ENCODE measurements at regions not wholly inside any gene's neighbourhood (a gene's known extent, or its start where the extent isn't known, plus 50 kb on each side); places are given as distances from the start of the nearest gene placed in this dataset.

DNA sequence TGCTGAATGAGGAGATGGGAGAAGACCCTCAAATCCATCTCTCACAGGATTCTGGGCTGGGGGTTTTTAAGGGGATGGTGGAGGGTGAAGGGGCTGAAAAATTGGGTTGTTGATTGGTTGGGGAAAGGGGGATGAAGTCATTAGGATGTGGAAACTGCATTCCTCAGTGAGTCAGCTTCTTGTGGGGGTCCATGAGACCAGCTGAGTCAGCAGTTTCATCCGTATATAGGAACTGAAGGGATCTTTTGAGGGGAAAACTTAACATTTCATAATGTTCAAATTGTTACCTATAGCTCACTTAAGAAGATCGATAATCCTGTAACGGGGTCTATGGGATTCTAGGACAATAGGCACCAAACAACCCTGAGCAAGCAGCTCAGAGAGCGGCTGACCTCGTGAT, 213.4 kb downstream of the CBLN1 start:
- no peak for DNase-seq

- DNase-seq: no peak
Measured at GRCh38 chr16:49067776-49068175, 213.9 kb downstream of the CBLN1 start.

- no peak for DNase-seq
Measured at GRCh38 chr16:49061137-49061714, 220.4 kb downstream of the CBLN1 start.

DNA sequence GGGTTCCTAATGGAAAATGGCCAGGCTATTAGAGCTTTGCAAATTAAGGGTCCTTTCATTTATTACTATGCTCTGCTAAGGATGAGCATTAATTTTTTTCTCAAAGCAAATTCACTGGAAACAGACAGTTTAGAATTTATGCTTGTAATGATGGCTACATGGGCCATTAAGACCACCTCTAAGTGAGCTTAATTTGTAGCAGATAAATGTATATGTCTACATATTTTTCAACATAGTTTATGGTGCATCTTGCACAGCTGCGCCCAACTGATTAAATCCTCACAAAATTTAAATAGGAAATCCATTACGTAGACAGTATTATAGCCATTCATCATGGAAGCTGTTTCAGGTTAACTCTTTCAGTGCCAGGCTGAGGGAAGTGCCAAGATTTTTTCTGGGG, 220.9 kb downstream of the CBLN1 start:
- DNase-seq: no peak

DNA sequence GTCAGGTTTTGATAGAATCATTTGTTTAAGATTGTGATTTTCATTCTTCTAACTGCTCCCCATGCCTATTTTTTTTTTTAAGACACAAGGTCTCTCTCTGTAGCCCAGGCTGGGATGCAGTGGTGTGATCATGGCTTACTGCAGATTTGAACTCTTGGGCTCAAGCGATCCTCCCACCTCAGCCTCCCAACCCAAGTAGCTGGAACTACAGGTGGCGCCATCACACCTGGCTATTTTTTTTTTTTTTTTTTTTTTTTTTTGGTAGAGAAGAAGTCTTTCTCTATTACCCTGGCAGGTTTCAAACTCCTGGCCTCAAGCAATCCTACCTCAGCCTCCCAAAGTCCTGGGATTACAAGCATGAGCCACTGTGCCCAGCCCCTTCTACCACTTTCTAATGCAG, 223.3 kb downstream of the CBLN1 start:
- no peak for DNase-seq

DNA sequence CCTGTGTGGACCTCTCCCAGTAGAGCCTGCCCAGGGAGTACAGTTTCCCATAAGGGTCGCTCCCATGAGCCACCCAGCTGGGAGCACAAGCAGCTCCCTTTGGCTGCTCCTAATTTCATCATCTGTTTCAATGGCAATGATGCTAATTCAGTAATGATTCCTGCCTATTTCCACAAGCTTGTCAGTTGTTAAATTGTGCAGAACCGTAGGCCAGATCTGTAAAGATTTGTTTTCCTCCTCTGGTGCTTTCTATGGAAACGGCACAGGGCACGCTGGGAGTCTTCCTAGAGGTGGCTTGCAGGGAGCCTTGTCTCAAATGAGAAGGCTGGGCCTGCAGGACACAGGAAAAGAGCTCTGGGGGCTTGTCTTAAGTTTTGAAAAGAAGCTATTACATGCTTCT, 223.7 kb downstream of the CBLN1 start:
- no peak for DNase-seq

DNA sequence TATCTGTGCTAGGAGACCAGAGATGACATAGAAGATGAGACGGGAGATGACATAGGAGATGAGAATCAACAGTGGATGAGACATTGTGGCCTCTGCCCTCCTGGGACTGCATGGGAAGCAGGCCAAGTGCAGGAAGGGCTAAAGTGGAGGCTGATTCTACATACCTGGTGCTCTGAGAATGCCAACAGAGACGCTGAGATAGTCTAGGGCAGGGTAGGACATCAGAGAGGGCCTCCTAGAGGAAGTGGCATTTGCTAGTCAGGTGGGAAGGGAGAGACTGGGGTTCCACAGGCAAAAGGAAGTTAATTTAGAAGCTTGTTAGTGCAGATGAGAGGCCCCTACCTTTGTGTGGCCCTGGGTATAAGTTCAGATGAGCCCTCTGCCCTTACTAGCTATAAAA, 224.2 kb downstream of the CBLN1 start:
- no peak for DNase-seq

DNA sequence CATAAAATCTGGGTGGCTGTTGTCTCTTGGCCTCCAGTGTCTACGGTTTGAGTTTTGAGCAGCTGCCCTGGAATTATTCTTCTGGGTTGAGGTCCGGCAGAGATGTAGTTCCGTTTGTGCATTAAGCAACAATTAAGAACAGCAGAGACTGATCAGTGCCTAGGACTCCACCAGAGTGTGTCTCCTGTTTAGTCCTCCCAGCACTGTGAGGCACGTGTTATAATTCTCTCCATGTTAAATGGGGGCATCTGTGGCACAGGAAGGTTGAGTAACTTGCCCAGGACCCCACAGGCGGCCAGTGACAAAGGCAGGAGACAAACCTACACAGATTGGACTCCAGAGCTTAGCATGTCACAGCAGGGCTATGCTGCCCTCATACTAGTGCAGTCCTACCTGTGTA, 225.1 kb downstream of the CBLN1 start:
- no peak for DNase-seq

DNA sequence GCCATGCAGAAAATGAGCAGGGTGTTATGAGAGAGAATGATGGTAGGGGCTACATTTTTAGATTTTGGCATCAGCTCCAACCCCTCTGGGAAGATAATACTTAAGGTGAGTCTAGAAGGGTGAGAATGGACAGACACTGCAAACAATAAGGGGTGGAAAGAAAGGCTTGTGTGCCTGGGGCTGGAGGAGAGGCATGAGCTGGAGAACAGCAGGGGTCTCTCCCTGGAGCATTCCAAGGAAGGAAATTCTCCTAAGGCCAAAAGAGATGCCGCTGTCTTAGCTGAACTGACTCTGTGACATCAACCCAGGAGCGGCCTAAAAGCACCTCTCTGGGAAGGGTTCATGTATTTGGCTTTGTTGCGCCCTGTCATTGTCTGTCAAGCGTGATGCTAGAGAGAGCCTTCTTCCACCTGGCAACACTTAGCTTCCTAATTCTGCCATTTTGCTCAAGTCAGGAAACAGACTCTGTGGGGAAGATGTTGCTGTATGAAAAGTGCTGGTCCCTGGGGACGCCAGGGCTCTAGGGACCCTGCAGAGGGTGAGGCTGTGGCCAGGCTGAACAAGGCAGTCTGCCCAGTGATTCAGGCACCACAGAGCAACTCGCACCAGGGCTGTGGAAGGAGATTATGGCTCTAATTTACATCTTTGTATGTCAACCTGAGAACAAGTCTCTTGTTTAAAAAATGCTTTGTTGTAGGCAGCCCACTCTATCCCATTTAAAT, 225.7 kb downstream of the CBLN1 start:
- DNase-seq: no peak

GRCh38 chr16:49055291-49055690, 226.3 kb downstream of the CBLN1 start:
- DNase-seq: no peak

GRCh38 chr16:49054606-49055005, 227.0 kb downstream of the CBLN1 start:
- DNase-seq: no peak

GRCh38 chr16:49052846-49053245, 228.8 kb downstream of the CBLN1 start:
- no peak for DNase-seq

DNA sequence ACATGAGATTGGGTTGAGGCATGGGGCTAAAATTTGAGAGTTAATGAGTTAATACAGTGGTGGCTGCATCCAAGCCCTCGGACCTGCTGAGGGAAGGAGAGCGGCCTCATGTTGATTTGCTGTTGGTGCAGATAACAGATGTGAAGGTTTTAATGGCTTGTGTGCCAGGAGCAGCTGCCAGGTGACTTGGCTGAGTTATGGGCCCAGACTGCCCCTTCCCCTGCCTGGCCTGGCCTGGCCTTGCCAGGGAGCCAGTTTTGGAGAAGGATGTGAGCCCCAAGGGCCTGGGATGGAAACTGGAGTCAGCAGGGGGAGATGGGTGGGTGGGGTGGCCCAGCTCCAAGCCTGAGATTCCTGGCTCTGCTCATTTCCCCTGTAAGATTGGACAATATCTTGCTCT, 230.1 kb downstream of the CBLN1 start:
- DNase-seq: peak; percentile 4

GRCh38 chr16:49050607-49051006, 231.0 kb downstream of the CBLN1 start:
- no peak for DNase-seq

DNA sequence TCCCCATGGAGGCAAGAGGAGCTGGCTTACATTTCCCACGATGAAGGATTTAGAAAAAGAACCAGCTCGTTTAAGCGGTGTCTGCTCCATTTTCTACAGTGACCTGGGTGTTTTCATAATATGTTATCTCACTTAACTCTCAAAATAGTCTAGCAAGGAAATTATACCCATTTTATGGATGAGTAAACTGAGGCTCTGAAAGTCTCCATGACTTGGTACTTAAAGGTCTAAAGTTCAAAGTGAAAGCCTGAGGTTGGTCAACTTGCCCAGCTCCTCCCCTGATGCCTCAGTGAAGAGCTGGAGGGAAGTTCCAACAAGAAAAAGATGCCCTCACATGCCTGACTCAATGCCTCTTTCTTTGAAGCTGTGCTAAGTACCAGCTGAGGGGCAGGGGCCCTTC, 232.0 kb downstream of the CBLN1 start:
- no peak for DNase-seq

DNA sequence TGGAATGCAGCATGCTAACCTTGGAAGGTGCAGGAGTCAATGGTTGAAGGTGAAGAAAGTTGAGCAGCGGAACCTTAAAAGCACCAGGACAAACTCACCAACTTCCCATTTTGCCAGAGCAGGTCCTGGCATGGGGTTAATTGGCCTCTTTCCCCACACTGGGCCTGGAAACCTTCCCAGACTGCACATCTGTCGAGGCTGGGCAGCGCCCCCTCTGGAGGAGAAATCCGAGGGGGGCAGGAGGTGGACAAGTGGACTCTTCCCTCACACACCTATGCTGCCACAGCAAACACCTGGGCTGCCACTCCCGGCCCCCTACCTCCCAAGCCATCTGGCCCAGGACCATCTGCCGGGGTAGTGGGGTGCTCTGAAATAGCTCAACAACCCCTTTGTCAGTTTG, 232.4 kb downstream of the CBLN1 start:
- peak; percentile 40 for DNase-seq

GRCh38 chr16:49048557-49048956, 233.1 kb downstream of the CBLN1 start:
- DNase-seq: no peak

DNA sequence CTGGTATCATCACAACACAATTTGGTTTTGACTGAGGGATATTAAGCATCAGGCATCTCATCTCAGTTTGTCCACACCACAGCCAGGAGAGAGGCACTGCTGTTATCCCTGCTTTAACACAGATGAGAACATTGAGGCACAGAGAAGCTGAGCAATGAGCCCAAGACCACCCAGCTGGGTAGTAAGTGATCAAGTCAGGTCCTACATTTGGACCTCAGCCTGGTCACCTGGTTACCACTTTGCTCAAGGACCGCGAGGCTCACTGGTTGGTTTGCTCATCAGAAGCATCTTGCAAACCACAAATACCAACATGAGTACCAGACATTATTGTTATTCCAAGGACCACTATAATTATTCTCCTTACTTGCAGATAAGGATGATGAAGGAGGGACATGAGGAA, 245.5 kb downstream of the CBLN1 start:
- no peak for DNase-seq

DNA sequence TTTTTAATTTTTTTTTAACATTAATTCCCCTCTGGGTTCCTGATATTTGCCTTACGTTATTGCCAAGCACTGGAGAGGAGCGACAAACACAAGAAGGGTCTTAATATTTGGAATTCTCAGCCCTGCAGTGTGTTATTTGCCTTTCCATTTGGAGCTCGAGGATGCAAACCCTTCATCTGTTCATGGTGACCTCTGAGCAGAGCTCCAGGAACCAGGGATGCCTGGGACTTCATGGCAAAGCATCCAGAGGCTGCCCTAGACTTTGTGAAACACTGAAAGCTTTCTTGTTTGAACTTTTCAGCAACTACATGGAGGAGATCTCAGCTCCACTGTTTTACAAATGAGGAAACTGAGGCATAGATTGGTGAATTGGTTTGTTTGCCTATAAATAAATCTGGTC, 254.2 kb downstream of the CBLN1 start:
- no peak for DNase-seq

GRCh38 chr16:49026566-49027181, 255.0 kb downstream of the CBLN1 start:
- no peak for DNase-seq

DNA sequence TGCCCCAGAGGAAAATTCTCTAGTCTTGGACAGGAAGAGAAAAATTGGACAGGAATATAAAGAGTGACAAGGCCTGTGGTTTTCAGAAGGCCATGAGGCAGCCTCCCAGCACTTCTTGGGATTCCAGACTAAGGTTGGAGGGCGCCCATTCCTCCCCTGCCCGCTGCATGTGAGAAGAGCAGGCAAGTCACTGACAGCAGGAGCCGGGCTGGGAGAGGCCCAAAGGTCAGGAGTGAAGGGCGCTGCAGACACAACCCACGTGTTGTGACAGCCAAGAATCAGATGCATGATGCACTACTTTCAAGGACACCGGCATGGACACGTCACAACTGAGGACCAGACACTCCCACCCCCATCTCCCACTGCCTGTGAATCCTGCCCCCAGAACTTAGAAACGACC, 256.7 kb downstream of the CBLN1 start:
- no peak for DNase-seq

- DNase-seq: no peak
Measured at GRCh38 chr16:49024016-49024415, 257.6 kb downstream of the CBLN1 start.

DNA sequence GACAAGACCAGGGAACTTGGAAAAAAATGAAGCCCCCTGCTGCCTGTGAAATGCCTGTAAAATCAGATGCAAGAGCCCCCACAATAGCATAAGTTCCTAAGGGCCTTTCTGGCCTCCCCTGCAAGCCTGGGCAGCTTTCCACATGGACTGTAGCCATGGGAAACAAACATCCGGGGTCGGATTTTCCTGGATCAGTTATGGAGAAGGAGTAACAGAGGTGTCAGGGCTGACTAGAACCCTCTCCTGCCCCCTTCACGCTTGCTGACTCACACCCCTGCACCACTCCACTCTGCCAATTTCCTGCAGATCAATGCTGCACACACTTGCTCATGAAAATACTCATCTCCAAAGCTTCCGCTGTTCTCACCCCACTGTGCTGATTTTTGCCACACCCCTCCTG, 258.6 kb downstream of the CBLN1 start:
- DNase-seq: no peak

- no peak for DNase-seq
Measured at GRCh38 chr16:49022351-49022963, 259.2 kb downstream of the CBLN1 start.

Measured in NCI-H1694 treated with DMSO at 0.1 percent for 48 hours (cell line).